OCI-M1 (cell line): ENCODE measurements at regions not wholly inside any gene's neighbourhood (a gene's known extent, or its start where the extent isn't known, plus 50 kb on each side); places are given as distances from the start of the nearest gene placed in this dataset.
"Not testable (repeated sequence)": the region's sequence is repeated elsewhere in the genome, so short reads cannot be mapped to it uniquely, and the experiment has no call there.

Experiments used
- DNase-seq: peaks from one replicate; lab custom pipeline; 2025; lab: John Stamatoyannopoulos, UW

DNA sequence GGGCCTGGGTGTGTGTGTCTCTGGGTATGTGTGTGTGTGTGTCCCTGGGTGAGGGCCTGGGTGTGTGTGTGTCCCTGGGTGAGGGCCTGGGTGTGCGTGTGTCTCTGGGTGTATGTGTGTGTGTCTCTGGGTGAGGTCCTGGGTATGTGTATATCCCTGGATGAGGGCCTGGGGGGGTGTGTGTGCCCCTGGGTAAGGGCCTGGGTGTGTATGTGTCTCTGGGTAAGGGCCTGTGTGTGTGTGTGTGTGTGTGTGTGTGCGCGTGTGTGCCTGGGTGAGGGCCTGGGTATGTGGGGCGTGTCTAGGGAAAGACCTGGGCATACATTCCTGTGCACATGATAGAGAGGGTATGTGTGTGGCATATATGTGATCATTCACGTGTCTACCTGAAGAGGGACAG, 155.1 kb upstream of the ZC3H12A start:
- no peak for DNase-seq

DNA sequence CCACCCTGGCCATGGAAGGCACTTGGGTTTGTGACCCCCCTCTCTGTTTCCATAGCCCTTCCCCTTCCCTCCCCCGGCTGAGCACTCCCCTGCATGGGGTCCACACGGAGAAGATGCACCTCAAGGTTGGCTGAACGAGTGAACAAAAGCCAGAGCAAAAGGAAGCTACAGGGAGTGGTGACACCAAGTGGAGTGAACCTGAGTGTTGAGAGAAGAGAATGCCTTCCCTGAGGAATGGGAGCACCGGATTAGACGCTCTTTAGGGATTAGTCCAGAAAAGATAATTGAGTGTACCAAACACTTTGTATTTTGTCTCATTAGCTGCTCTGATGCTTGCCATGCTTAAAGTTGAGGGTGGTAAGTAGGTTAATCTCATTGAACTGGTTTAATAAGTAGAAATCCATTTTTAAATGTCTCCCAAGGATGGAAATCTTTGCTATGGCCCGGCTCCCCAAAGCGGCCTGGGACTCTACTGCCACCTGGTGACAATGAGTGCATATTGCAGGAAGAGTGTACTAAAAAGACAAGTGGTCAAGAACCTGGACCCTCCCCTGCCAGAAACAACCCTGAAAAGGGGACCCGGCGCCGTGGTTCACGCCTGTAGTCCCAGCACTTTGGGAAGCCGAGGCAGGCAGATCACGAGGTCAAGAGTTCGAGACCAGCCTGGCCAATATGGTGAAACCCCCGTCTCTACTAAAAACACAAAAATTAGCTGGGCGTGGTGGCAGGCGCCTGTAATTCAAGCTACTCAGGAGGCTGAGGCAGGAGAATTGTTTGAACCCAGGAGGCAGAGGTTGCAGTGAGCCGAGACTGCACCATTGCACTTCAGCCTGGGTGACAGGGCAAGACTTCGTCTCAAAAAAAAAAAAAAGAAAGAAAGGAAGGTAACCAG, 150.6 kb upstream of the ZC3H12A start:
- peak; percentile 63 for DNase-seq

DNA sequence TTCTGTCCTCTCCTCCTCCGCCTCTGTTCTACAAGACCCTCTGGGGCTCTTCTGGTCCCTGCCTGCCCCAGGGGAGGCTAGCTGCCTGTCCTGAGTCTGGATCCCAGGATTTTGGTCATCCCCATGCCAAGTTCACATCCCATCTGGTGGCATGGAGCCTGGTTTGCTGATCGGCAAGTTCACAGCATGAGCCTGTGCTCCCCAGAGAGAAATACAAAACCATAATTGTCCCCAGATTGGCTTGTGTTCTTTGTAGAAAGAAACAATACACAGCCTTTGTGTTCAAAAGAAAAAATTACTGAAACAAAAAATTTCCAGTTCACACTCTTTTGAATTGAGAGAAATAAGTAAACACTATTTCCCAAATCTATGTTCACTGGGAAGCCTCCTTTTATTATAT, 149.4 kb upstream of the ZC3H12A start:
- no peak for DNase-seq

DNA sequence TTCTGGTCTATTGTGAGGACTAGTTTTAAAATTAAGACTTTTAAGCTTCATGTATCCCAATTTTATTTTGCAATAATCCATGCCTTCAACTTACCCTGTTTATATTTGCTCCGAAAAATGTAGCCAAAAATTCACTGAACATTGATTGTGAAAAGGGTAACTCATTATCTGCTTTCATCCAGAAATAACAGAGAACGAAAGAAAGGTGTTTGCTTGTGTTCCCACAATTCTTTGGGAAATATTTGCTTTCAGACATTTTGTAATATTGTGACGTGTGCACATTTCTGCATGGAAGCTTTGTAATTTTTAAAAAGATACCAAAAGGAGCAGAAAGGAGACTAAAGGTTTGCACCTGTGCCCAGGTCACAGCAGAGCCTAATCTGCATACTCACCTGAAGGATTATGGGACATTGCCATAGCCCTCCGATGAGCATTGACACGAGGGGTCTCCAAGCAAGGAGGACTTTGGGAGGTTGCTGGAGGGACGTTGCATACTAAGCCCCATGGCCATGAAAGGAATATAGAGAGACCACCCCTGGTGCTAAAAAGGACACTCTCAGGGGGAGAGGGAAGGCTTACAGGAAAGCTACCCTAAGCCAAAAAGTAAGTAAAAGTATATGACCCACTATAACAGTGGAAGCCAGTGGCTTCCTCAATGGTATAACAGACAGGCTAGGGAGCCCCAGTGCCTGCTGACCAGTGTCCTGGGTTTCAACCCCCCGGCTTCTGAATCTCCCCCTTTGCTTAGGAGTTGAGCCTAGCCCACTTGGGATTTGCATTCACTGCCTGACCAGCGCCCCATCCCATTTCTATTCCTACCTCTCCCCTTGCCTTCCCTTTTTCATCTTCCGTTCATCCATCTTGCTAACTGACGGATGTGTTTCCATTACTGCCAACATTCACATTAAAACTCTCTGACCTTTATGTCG, 148.6 kb upstream of the ZC3H12A start:
- no peak for DNase-seq

DNA sequence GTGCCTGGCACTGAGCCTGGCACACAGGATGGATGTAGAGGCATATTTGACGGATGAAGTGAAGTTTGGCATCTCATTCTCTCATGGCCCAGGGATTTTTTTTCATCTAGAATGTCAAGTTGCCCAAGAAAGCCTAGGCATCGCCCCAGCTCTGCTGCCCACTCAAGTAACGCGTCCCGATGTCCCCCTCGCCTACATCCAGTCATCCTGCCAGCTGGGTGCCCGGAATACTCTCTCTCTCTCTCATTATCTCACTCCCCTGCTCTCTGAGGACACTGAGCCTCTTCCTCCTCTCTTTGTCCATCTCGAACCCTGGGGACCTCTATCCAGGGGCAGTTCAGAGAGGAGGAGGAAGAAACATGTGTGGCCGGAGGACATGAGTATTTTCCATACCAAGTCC, 142.3 kb upstream of the ZC3H12A start:
- no peak for DNase-seq

DNA sequence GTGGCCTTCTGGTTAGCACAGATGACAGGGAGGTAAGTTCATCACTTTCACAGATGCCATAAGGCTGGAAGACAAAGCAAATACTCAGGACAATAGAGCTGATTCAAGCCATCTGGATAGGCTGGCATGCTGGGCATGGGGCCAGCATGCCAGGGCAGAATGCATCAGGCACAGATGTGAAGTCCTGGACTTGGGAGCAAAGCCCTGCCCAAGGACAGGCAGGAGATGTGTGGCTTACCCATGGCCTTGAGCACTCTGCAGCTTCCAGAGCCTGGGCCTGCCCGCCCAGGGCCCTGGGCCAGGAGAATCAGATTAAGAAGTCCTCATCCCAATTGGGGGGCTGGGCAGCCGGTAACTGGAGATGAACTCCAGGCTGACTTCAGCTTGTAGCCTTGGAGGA, 135.7 kb upstream of the ZC3H12A start:
- DNase-seq: no peak

DNA sequence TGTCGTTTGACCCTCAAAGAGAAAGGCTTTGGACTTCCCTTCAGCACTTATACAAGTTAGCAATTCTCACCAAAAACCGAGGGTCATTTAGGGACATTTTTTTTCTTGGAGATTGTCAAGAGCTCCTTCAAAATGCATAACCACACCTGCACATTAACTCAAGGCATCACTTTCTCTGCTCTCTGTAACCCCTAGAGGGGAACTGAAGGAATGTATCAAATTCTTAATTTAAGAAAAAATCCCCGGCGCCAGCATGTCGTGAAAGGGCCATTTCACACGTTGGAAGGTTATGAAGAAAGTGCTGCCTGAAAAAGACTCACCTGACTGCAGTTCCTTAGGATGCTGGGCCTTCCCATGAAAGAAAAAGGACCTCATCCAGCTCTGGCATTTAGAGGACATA, 131.6 kb upstream of the ZC3H12A start:
- no peak for DNase-seq

DNA sequence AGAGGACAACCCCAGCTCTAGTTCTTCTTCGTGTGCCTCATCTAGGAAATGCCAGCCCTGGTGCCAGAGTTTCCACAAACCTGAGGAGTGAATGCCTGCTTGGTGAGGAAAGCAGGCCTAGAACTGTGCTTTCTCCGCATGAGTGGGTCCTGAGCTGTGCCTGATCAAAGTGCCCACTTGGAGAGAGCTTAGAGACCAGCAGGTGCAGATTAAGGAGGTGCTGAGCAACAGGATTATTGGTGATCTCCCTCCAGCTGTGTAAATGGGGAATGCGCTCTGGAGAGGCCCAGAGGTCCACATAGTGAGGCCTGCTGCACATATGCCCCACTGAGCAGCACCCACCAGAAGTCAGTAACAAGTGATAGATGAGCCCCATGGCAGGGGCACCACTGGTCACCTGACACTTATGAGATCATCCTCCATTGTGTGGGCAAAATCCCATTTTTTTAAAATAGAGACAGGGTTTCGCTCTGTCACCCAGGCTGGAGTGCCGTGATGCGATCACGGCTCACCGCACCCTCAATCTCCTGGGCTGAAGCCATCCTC, 127.2 kb upstream of the ZC3H12A start:
- DNase-seq: no peak

DNA sequence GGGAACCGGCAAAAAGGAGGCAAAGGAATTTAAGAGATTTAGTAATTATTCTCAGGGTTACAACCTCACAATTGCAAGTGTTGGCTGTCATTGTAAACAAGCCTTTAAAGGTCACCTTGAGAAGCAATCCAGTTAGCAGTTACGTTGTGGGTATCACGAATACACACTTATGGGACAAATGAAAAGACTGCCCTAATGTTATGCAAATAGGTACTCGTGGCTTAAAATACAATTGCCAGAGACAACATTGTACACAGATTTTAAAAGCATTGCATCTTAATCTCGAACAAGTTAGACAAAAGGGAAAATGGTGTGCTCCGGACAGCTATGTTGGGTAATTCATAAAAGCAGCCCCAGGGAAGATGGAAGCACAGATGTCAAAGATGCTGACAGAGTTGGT, 120.5 kb upstream of the ZC3H12A start:
- no peak for DNase-seq

DNA sequence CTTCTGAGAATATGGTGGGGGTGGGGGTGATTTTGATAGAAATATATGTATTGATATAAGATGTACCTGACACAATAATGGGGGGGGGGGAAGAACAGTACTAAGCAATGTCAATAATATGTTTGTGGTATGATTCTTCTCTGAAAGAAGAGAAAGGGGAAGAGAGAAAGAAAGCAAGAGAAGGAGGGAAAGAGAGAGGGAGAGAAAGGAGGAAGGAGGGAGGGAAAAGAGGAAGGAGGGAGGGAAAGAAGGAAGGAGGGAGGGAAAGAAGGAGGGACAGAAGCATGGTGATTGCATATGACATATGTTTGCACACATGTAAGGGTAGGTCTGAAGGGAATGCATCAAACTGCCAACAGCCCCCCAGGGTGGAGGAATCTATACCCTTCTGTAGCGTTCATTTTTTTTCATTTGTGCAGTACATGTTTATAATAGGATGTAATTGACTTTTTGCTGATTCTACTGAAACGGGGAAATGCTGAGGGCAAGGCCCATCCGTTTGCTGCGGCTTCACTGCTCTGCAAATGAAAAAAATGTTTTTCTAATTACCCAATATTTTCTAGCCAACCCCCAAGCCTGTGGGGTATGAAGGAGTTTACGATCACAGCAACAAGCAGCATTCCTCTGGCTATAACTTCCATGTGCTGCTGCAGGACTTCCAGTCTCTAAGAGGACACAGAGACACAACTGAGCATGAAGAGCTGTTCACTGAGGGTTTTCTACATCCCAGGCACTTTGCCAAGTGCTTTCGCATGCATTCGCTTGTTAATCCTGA, 119.3 kb upstream of the ZC3H12A start:
- DNase-seq: no peak

DNA sequence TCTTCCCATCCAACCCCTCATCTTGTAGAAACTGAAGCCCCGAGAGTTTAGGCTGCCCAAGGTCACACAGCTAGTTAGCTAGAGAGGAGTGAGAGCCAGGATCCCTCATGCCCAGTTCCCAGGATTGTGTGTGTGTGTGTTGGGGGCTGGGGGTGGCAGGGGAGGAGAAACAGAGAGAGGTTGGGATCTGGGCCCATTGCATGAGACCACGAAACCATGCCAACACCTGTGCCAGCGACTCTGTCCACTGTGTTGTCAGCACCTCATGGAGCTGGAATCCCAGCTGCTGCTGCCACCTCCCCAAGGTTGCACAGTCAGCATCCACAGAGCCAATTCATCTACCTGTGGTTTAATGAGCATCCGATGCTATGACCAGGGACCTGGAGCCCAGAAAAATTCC, 115.4 kb upstream of the ZC3H12A start:
- DNase-seq: no peak

DNA sequence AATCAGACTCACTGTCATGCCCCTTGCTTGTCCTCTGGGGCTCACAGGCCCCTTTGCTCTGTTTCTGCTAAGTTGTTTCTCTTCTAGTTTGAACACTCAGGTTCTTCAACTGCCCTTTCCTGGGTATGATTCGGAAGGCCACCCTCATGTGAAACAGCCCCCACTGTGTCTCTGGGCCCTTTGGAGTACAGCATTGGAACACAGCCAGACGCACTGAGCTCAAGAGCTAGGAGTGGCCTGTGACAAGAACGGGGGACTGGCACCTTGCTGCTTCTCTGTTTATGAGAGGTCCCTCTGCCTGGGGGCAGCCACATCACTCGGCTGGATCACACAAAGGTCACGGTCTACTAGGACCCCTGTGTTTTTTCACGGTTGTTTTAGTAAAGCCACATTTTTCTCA, 114.4 kb upstream of the ZC3H12A start:
- DNase-seq: no peak

DNA sequence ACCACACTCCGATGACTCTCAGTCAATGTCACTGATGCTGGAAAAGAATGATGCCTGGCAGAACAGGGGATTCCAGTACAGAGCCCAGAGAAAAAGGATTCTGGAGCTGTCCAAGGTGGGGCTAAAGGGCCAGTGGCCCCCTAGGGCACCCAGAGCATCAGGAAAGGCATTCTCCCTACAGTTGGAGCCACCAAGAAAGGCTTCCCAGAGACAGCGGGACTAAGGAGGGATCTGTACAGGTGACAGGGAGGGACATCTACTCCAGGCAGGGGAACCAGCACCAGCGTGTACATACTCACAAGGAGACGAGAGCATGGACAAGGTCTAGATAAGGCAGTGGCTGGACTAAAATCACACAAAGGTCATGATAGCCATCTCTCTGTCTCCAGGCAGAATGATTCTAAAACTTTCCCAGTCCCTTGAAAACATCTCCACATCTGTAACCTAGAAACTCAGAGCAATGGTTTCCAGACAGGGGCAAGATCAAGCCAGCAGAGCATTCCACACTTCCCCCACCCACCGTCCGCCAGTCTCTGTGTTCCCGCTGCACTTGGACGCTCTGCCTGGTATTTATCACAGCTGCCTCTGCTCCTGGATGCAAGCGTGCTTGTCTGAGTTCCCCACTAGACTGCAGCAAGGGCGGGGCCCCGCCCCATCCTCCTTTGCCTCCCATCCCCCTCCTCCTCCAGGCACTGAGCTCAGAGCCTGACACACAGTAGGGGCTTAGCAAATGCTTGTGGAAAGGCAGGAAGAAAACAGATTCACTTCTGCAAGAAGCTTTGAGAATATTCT, 111.6 kb upstream of the ZC3H12A start:
- no peak for DNase-seq

DNA sequence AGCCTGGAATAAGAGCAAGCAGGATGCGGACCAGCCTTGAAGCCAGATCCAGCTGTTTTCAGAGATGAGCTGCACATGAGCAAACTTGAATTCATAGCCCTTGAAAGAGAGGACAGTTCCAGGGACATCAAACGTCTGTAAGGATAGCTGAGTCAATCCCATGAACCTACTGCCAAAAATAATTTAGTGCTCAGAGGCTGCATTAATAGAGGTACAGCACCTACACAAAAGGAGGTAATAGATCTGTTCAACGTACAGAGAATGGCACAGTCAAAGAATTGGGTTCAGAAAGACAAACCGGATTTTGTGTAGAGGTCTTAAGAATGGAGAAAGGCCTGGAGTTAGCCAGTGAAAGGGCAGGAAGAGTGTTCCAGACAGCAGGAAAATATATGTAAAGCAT, 110.8 kb upstream of the ZC3H12A start:
- DNase-seq: no peak

DNA sequence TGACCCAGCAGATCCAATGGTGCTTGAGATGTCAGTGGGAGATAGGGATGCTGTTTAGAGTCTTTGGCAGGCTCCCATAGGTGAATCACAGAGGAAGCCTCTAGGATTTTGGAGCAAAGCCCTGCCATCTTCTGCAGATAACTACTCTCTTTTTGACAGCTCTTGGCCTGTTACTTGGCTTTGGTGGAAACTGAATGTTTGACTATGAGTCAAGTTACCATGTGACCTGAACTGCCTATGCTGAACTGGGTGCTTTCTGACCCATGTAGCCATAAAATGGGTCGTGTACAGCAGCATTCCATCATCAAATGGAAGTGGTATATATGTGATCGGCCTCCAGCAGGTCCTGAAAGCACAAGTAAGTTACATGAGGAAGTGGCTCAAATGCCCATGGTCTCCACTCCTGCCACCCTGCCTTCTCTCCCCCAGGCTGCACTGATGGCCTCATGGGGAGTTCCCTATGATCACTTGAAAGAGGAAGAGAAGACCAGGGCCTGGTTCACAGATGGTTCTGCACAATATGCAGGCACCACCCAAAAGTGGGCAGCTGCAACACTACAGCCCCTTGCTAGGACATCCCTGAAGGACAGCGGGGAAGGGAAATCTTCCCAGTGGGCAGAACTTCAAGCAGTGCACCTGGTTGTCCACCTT, 105.6 kb upstream of the ZC3H12A start:
- DNase-seq: not testable (repeated sequence)

DNA sequence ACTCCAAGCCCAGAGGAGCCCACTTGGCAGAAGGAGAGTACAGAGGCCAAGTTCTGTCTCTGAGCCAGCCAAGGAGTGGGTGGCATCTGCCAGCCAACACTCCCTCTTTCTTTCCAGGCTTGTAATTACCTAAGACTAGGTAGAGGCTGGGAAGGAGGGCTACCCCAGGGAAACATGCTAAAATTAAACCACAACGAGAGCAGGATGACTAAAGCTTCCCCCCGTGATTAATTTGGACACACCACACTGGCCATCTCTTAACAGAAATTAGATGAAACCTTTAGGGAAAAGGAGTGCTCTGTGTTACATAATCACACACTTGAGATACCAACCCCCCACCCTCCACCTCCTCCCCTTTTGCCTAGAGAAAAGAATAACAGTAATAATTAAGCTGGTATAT, 102.1 kb upstream of the ZC3H12A start:
- no peak for DNase-seq

DNA sequence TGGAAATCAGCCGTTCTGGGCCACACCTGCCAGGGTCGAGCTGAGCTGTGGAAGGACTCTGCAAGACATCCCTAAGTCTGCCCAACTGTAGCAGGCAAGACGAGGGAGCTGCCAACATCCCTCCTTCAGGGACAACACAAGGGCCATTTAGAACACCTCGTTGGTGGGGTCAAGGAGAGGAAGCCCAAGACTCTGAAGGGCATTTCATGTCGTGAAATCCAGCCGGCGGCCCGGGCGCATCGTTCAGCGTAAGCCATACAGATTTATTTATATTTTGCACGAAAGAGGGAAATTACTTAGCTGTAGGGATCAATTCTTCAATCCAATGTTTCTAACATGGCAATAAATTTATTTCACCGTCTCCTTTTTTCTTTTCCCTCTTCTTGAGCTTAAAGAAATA, 101.7 kb upstream of the ZC3H12A start:
- DNase-seq: no peak

DNA sequence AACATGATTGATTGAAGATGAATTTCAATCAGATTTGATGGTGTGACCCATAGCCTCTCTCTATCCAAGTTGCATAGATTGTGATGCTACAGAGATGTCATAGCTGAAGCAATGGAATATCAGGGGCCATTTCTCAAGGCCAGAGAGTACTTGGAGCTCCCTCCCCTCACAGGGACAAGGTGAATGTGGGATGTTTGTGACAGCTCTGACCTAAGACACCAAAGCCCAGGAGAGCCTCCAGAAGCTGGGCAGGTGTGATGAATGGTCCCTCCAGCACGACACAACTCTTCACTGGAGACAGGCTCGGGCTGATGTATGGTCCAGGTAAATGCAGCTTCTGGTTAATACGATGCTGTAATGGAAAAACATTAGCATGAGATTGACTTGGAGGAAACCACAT, 101.0 kb upstream of the ZC3H12A start:
- no peak for DNase-seq

DNA sequence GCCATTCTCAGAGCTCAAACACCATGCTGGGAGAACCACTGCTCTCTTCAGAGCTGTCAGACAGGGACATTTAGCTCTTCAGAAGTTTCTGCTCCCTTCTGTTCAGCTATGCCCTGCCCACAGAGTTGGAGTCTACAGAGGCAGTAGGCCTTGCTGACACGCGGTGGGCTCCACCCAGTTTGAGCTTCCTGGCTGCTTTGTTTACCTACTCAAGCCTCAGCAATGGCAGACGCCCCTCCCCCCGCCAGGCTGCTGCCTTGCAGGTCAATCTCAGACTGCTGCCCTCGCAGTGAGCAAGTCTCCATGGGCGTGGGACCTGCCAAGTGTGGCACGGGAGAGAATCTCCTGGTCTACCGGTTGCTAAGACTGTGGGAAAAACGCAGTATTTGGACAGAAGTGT, 93.8 kb upstream of the ZC3H12A start:
- DNase-seq: not testable (repeated sequence)

DNA sequence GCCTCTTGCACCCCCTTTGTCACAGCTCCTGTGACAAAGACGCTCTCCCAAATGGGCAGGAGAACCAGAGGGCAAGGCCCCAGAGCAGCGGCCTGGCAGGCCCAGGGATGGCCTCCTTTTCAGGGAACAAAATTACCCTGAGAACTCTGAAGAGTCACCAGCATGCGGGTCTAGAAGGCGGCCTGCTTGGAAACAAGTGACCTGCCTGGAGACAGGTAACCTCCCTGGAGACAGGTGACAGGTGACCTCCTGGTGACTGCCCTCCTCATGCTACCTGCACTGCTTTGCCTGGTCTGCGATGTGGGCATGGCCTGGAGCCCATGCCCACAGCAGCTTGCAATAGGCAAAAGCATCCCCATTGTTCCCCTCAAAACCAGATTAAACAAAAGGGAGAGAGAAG, 86.5 kb upstream of the ZC3H12A start:
- no peak for DNase-seq

DNA sequence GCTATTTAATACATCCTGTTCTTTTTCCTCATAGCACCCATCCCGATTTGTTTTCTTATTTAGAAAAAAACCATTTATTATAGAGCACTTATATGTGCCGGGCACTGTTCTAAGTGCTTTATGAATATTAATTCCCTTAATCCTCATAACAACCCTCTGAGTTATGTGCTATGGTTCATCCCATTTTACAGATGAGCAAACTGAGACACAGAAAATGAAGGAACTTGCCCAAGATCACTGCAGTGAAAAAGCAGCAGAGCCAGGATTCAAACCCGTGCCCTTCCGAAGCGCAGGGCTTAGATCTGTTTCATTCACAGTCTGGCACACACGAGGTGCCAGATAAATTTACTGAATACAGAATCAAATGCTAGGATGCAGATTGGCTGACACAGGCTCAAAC, 85.1 kb upstream of the ZC3H12A start:
- no peak for DNase-seq
